Uterus (tissue), 3 donors: ENCODE measurements at regions not wholly inside any gene's neighbourhood (a gene's known extent, or its start where the extent isn't known, plus 50 kb on each side); places are given as distances from the start of the nearest gene placed in this dataset.

Source experiments
- DNase-seq, 2 donors: peaks; one replicate each; pipeline ENCODE4 v3.0.0-alpha.2; 2019 to 2020
- H3K27ac ChIP-seq, 2 donors: fragments of 200-600 bp; sonication (generic); 1 replicate in 1 of 2; 2 replicates in 1 of 2; pipeline ENCODE4 v1.5.1; 2016 to 2018
- H3K27me3 ChIP-seq, 2 donors: fragments of 200-600 bp; sonication (generic); one replicate each; pipeline ENCODE4 v1.5.1; 2018 to 2019; ENCODE audit warnings: control low read depth in 1 of 2
- H3K36me3 ChIP-seq, 2 donors: fragments of 200-600 bp; sonication (generic); one replicate each; pipeline ENCODE4 v1.5.1; 2019; ENCODE audit warnings: control low read depth in 1 of 2
- H3K4me1 ChIP-seq, 2 donors: fragments of 200-600 bp; sonication (generic); one replicate each; pipeline ENCODE4 v1.5.1; 2018 to 2019; ENCODE audit warnings: control low read depth in 1 of 2
- H3K4me3 ChIP-seq, 2 donors: fragments of 200-600 bp; sonication (generic); 1 replicate in 1 of 2; 2 replicates in 1 of 2; pipeline ENCODE4 v1.5.1; 2018 to 2019; ENCODE audit warnings: mild to moderate bottlenecking in 1 of 2
- H3K9me3 ChIP-seq, 2 donors: fragments of 200-600 bp; sonication (generic); one replicate each; pipeline ENCODE4 v1.5.1; 2019; ENCODE audit warnings: control low read depth in 1 of 2
- POLR2A ChIP-seq, 2 donors: fragments of 450-650 bp; IDR thresholded peaks; one replicate each; pipeline ENCODE4 v1.6.1; 2016; ENCODE audit warnings: antibody characterized with exemption in 2 of 2, mild to moderate bottlenecking in 1 of 2, moderate library complexity in 1 of 2
- intact Hi-C: fragments of 100-400 bp; cut with DNase I; formaldehyde crosslinking; loops from one replicate; pipeline ENCODE4 v1.15.1; 2023; ENCODE audit warnings: low total_unique reads
- TF ChIP-seq, protein P1 (sequence below), 4 experiments: fragments of 200-600 bp in 2 of 4; fragments of 450-650 bp in 2 of 4; sonication (generic) in 2 of 4; IDR thresholded peaks; one replicate each; pipeline ENCODE4 v1.5.1; 2016 to 2019; ENCODE audit warnings: antibody characterized with exemption in 4 of 4, mild to moderate bottlenecking in 2 of 4, moderate library complexity in 1 of 4
- donor health status: DM: yes; HTN: yes; CAD: no.

DNA sequence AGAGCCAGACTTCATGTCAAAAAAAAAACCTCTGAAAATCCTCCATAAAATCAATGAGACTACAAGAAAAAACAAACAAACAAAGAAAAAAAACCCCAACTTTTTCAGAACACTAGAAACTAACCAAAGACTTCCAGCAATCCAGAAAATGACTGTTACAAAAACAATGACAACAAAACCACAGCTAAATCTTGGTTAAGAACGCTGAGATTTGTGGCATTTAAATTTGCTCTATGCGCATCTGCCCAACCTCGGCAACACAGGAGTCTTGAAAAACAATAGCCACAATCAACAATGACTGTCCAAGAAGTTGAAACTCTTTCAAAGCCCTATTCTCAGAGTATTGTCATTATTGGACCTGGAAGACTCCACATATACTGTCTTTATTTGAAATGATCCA, 402.4 kb downstream of the ZFHX3 start:
- H3K27ac ChIP-seq: no peak overlapping the region
- TF ChIP-seq, protein P1, sequence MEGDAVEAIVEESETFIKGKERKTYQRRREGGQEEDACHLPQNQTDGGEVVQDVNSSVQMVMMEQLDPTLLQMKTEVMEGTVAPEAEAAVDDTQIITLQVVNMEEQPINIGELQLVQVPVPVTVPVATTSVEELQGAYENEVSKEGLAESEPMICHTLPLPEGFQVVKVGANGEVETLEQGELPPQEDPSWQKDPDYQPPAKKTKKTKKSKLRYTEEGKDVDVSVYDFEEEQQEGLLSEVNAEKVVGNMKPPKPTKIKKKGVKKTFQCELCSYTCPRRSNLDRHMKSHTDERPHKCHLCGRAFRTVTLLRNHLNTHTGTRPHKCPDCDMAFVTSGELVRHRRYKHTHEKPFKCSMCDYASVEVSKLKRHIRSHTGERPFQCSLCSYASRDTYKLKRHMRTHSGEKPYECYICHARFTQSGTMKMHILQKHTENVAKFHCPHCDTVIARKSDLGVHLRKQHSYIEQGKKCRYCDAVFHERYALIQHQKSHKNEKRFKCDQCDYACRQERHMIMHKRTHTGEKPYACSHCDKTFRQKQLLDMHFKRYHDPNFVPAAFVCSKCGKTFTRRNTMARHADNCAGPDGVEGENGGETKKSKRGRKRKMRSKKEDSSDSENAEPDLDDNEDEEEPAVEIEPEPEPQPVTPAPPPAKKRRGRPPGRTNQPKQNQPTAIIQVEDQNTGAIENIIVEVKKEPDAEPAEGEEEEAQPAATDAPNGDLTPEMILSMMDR (IDR thresholded peaks at IDR 0.05): no peak
- TF ChIP-seq POLR2A (IDR thresholded peaks at IDR 0.05): no peak
- no peaks in the 10 kb centered on the region for H3K36me3 ChIP-seq
- intact Hi-C loops: no loop called here
- no peaks in the 10 kb centered on the region for H3K9me3 ChIP-seq
- H3K27me3 ChIP-seq: no peaks in the 10 kb centered on the region
- no peak for DNase-seq
- H3K4me3 ChIP-seq: no peak overlapping the region
- no peaks in the 10 kb centered on the region for H3K4me1 ChIP-seq

GRCh38 chr16:72644911-72645310, 403.0 kb downstream of the ZFHX3 start:
- no peak for DNase-seq
- H3K36me3 ChIP-seq: no peaks in the 10 kb centered on the region
- H3K27me3 ChIP-seq: no peaks in the 10 kb centered on the region
- no peak overlapping the region for H3K4me3 ChIP-seq
- no peak overlapping the region for H3K27ac ChIP-seq
- TF ChIP-seq, protein P1 (IDR thresholded peaks at IDR 0.05): no peak
- H3K9me3 ChIP-seq: peaks cover 0 to under 1% of the 10 kb centered on the region in 2 donors
- no peaks in the 10 kb centered on the region for H3K4me1 ChIP-seq
- intact Hi-C loops: no loop called here

DNA sequence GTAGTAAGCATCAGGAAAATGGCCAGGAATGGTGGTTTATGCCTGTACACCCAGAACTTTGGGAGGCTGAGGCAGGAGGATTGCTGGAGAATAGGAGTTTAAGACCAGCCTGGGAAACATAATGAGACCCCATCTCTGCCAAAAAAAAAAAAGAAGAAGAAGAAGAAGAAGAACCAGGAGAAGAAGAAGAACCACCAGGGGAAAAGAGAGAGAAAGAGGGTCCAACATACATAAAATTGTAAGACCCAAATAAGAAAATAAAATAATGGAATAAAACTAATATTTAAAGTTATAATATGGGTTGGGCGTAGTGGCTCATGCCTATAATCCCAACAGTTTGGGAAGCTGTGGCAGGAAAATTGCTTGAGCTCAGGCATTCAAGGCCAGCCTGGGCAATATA, 408.4 kb downstream of the ZFHX3 start:
- intact Hi-C loops: no loop called here
- Histone ChIP-seq H3K4me1 (no peaks in the 10 kb centered on the region), H3K4me3 (no peak overlapping the region), H3K36me3 (no peaks in the 10 kb centered on the region), H3K27me3 (no peaks in the 10 kb centered on the region), H3K27ac (no peak overlapping the region), H3K9me3 (peaks cover 0 to 8% of the 10 kb centered on the region in 2 donors)
- no peak for TF ChIP-seq POLR2A (IDR thresholded peaks at IDR 0.05)
- TF ChIP-seq, protein P1 (IDR thresholded peaks at IDR 0.05): no peak
- no peak for DNase-seq

DNA sequence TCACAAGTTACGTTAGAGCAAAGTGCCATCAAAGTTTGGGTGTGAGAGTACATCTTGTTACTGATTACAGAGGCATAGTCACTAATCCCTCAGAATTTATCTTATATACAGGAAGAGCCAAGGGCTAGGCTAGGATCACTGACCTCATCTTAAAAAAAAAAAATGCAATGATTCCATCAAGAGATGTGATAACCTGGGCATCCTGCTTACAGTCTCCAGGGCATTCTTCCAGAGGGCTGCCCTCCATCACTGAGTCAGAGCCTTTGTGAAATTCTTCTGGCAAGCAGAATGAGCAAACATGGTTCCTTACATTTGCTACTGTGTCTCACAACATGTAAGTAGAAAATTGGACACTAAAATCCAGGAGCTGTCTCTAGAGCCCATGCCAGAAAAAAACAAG, 410.6 kb downstream of the ZFHX3 start:
- intact Hi-C loops: no loop called here
- no peaks in the 10 kb centered on the region for H3K36me3 ChIP-seq
- no peaks in the 10 kb centered on the region for H3K4me1 ChIP-seq
- H3K9me3 ChIP-seq: peaks cover 0 to 8% of the 10 kb centered on the region in 2 donors
- DNase-seq: no peak
- no peak overlapping the region for H3K27ac ChIP-seq
- H3K4me3 ChIP-seq: no peak overlapping the region
- TF ChIP-seq POLR2A (IDR thresholded peaks at IDR 0.05): no peak
- TF ChIP-seq, protein P1 (IDR thresholded peaks at IDR 0.05): no peak
- H3K27me3 ChIP-seq: no peaks in the 10 kb centered on the region

- no peaks in the 10 kb centered on the region for H3K4me1 ChIP-seq
- H3K27ac ChIP-seq: no peak overlapping the region
- intact Hi-C loops: no loop called here
- no peaks in the 10 kb centered on the region for H3K27me3 ChIP-seq
- DNase-seq: no peak
- H3K4me3 ChIP-seq: no peak overlapping the region
- no peaks in the 10 kb centered on the region for H3K36me3 ChIP-seq
- peaks cover 0 to 8% of the 10 kb centered on the region in 2 donors for H3K9me3 ChIP-seq
- TF ChIP-seq, protein P1 (IDR thresholded peaks at IDR 0.05): no peak
- TF ChIP-seq POLR2A (IDR thresholded peaks at IDR 0.05): no peak
Measured at GRCh38 chr16:72635694-72636093, 412.2 kb downstream of the ZFHX3 start.
